Ovary (tissue), 7 donors: ENCODE measurements at regions not wholly inside any gene's neighbourhood (a gene's known extent, or its start where the extent isn't known, plus 50 kb on each side); places are given as distances from the start of the nearest gene placed in this dataset.
"Not testable (repeated sequence)": the region's sequence is repeated elsewhere in the genome, so short reads cannot be mapped to it uniquely, and the experiment has no call there.

Experiments used
- DNase-seq, 5 donors: peaks; one replicate each; pipeline ENCODE4 v3.0.0-alpha.2; 2019 to 2020
- H3K27ac ChIP-seq, 2 donors: fragments of 200-600 bp; one replicate each; pipeline versions ENCODE4 v1.5.1 to v1.8.0; 2019 to 2022
- H3K27me3 ChIP-seq: fragments of 200-600 bp; one replicate; pipeline ENCODE4 v1.8.0; 2022
- H3K36me3 ChIP-seq: fragments of 200-600 bp; sonication (generic); one replicate; pipeline ENCODE4 v1.5.1; 2019
- H3K4me1 ChIP-seq: one replicate; pipeline ENCODE4 v1.8.1; 2013; ENCODE audit warnings: mild to moderate bottlenecking, moderate library complexity; ENCODE audit not compliant: insufficient read depth
- H3K4me3 ChIP-seq: fragments of 200-600 bp; sonication (generic); one replicate; pipeline ENCODE4 v1.5.1; 2017
- H3K9me3 ChIP-seq, 2 donors: fragments of 200-600 bp in 1 of 2; sonication (generic) in 1 of 2; one replicate each; pipeline versions ENCODE4 v1.5.1 to v1.8.1; 2013 to 2019; ENCODE audit warnings: mild to moderate bottlenecking in 1 of 2, moderate library complexity in 1 of 2
- EP300 ChIP-seq: sonication (generic); formaldehyde crosslinking; IDR thresholded peaks from one replicate; pipeline ENCODE4 v1.6.1; 2017; ENCODE audit warnings: antibody characterized with exemption
- POLR2A ChIP-seq: fragments of 450-650 bp; IDR thresholded peaks from one replicate; pipeline ENCODE4 v1.6.1; 2017; ENCODE audit warnings: antibody characterized with exemption, mild to moderate bottlenecking, moderate library complexity
- WGBS, 3 donors: extraction: QIAGEN DNeasy Blood & Tissue Kit in 1 of 3; methylation state at CpG; one replicate each; pipeline versions ENCODE4 v1.1.5 to v1.1.7; 2013 to 2017; 5-methylcytosine and 5-hydroxymethylcytosine counted together
- intact Hi-C, 4 donors: fragments of 100-400 bp; cut with DNase I; formaldehyde crosslinking; loops; one replicate each; pipeline versions ENCODE4 v1.11.0 to v1.15.1; 2022 to 2023
- TF ChIP-seq, protein P1 (sequence below), 3 donors: fragments of 450-650 bp in 2 of 3; fragments of 200-600 bp in 1 of 3; IDR thresholded peaks; one replicate each; pipeline versions ENCODE4 v1.5.1 to v1.8.0; 2016 to 2022; ENCODE audit warnings: antibody characterized with exemption in 3 of 3, mild to moderate bottlenecking in 1 of 3
- donor health status: DM: no; HTN: no; CAD: no; lungs with moderate emphysema.
- donor health status: DM: no; HTN: no; CAD: no.
- donor health status: Bipolar disorder and iron deficiency.
- donor health status: DM: no; HTN: no; CAD: no.
- donor health status: DM: yes; HTN: yes; CAD: no.

- Histone ChIP-seq H3K9me3 (no peaks in the 10 kb centered on the region), H3K36me3 (no peaks in the 10 kb centered on the region), H3K27ac (no peak overlapping the region), H3K4me3 (no peak overlapping the region), H3K4me1 (no peaks in the 10 kb centered on the region), H3K27me3 (no peaks in the 10 kb centered on the region)
- no peak for DNase-seq
- 67 to 72% (median 71%) methylated on average over 3 of the region's 3 CpGs for WGBS, 3 donors
- intact Hi-C loops: no loop called here
- TF ChIP-seq, protein P1, sequence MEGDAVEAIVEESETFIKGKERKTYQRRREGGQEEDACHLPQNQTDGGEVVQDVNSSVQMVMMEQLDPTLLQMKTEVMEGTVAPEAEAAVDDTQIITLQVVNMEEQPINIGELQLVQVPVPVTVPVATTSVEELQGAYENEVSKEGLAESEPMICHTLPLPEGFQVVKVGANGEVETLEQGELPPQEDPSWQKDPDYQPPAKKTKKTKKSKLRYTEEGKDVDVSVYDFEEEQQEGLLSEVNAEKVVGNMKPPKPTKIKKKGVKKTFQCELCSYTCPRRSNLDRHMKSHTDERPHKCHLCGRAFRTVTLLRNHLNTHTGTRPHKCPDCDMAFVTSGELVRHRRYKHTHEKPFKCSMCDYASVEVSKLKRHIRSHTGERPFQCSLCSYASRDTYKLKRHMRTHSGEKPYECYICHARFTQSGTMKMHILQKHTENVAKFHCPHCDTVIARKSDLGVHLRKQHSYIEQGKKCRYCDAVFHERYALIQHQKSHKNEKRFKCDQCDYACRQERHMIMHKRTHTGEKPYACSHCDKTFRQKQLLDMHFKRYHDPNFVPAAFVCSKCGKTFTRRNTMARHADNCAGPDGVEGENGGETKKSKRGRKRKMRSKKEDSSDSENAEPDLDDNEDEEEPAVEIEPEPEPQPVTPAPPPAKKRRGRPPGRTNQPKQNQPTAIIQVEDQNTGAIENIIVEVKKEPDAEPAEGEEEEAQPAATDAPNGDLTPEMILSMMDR (IDR thresholded peaks at IDR 0.05): no peak
- TF ChIP-seq POLR2A (no peak), EP300 (no peak)
Observed at GRCh38 chr5:63025679-63026078, 447.1 kb downstream of the LRRC70 start.

DNA sequence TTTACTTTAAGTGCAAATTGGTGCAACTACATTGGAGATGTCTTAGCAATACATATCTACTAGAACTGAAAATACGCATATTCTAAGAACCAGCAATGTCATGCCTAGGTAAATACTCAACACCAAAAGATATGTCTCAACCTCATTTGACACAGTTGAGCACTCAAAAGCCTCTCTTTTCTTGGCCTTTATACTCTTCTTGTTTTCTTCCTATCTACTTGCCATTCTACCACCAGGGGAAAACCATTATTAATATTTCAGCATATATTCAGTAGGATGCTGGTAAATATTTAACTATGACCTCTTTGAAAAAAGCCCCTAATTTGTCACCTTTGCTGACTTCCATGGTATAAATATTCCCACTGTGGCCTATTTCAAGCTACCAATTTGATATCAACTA lies 443.8 kb downstream of the LRRC70 start:
- Histone ChIP-seq H3K36me3 (no peaks in the 10 kb centered on the region), H3K4me1 (no peaks in the 10 kb centered on the region), H3K9me3 (no peaks in the 10 kb centered on the region), H3K27ac (no peak overlapping the region), H3K4me3 (no peak overlapping the region), H3K27me3 (no peaks in the 10 kb centered on the region)
- TF ChIP-seq EP300 (no peak), POLR2A (no peak)
- TF ChIP-seq, protein P1 (IDR thresholded peaks at IDR 0.05): no peak
- WGBS, 3 donors: 85 to 97% (median 86%) methylated on average over 1 of the region's 1 CpG
- DNase-seq: no peak
- intact Hi-C loops: no loop called here

DNA sequence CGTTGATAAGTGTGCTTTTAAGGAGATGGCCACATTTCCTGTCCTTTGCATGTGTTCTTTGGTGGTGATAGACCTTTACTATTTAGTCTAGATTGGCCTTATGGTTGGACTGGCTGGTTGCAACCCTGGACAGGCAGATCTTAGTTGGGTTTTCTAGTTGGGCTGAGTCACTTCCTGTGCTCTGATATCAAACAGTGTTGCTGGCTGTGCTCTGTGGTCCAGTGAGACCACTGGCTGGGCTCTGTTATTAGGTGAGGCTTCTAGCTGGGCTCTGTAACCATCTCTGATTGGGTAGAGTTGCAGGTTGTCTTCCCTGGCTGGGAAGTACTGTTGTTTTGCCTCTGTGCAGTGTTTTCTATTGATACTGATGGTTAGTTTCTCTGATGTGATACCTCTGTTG lies 432.5 kb downstream of the LRRC70 start:
- Histone ChIP-seq H3K4me3 (no peak overlapping the region), H3K36me3 (no peaks in the 10 kb centered on the region), H3K27ac (no peak overlapping the region), H3K4me1 (peaks cover 1% of the 10 kb centered on the region), H3K9me3 (no peaks in the 10 kb centered on the region), H3K27me3 (no peaks in the 10 kb centered on the region)
- DNase-seq: no peak
- intact Hi-C loops: no loop called here
- WGBS, 3 donors: 88 to 91% (median 89%) methylated on average over 1 of the region's 1 CpG
- TF ChIP-seq POLR2A (no peak), EP300 (no peak)
- TF ChIP-seq, protein P1 (IDR thresholded peaks at IDR 0.05): no peak

DNA sequence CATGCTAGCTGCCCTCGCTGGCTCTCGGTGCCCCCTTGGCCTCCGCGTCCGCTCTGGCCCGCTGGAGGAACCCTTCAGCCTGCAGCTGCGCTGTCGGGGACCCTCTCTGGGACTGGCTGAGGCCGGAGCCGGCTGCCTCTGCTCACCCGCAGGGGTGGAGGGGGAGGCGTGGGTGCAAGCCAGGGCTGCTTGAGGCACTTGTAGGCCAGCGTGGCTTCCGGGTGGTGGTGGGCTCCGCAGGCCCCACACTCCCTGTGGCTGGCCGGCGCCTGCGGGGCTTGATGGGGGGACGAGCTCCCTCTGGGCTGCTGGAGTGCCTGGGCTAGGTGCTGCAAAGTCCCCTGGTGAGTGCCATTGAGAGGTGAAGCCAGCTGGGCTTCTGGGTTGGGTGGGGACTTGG lies 429.6 kb downstream of the LRRC70 start:
- H3K27me3 ChIP-seq: no peaks in the 10 kb centered on the region
- intact Hi-C loops: no loop called here
- H3K36me3 ChIP-seq: no peaks in the 10 kb centered on the region
- peaks cover 1% of the 10 kb centered on the region for H3K4me1 ChIP-seq
- 95 to 98% (median 96%) methylated on average over 19 of the region's 19 CpGs for WGBS, 3 donors
- no peaks in the 10 kb centered on the region for H3K9me3 ChIP-seq
- no peak for DNase-seq
- H3K27ac ChIP-seq: no peak overlapping the region
- H3K4me3 ChIP-seq: no peak overlapping the region
- TF ChIP-seq EP300 (no peak), POLR2A (no peak)
- TF ChIP-seq, protein P1 (IDR thresholded peaks at IDR 0.05): no peak

GRCh38 chr5:62994842-62995241 lies 416.2 kb downstream of the LRRC70 start:
- intact Hi-C loops, H3K36me3 ChIP-seq, DNase-seq, H3K9me3 ChIP-seq, H3K4me1 ChIP-seq, H3K4me3 ChIP-seq, H3K27me3 ChIP-seq, H3K27ac ChIP-seq: not testable (repeated sequence)
- WGBS, 3 donors: 78 to 89% (median 81%) methylated on average over 1 of the region's 1 CpG
